H1 (cell line): ENCODE measurements at regions not wholly inside any gene's neighbourhood (a gene's known extent, or its start where the extent isn't known, plus 50 kb on each side); places are given as distances from the start of the nearest gene placed in this dataset.

ENCODE experiments used
- CTCF ChIA-PET: fragments of 300-600 bp; sonication (Branson Sonifier 250); formaldehyde crosslinking; loops from one replicate; lab custom pipeline; 2021; ENCODE audit not compliant: partially characterized antibody; lab: Charles Lee
- POLR2A ChIA-PET: fragments of 300-600 bp; sonication (Branson Sonifier 250); formaldehyde crosslinking; loops from one replicate; lab custom pipeline; 2021; ENCODE audit warnings: inconsistent platforms; ENCODE audit not compliant: partially characterized antibody; lab: Charles Lee
- DNase-seq, 2 experiments: peaks; one replicate each; pipeline versions ENCODE4 v3.0.0 to v3.0.0-alpha.2; 2010 to 2022; ENCODE audit warnings: low spot score in 2 of 2, low read depth in 1 of 2, mixed read lengths in 1 of 2
- FAIRE-seq: peaks from 2 replicates; lab custom pipeline; 2011; peaks lifted over from hg19 to GRCh38; lab: Jason Lieb, UNC
- H2AFZ ChIP-seq: 2 replicates; pipeline ENCODE4 v1.8.1; 2012; ENCODE audit warnings: low read length, inconsistent platforms
- H2AK5ac ChIP-seq: 2 replicates; pipeline ENCODE4 v1.6.1; 2013; ENCODE audit warnings: low read depth, low read length
- H2BK120ac ChIP-seq: replicated peaks from 2 replicates; pipeline ENCODE3; 2013; ENCODE audit warnings: low read depth, low read length, inconsistent platforms
- H2BK12ac ChIP-seq: 2 replicates; pipeline ENCODE4 v1.6.1; 2013; ENCODE audit warnings: low read depth, low read length
- H2BK15ac ChIP-seq: 2 replicates; pipeline ENCODE4 v1.6.1; 2013; ENCODE audit warnings: low read length
- H2BK20ac ChIP-seq: 2 replicates; pipeline ENCODE4 v1.6.1; 2013; ENCODE audit warnings: low read length
- H2BK5ac ChIP-seq: 2 replicates; pipeline ENCODE4 v1.6.1; 2013; ENCODE audit warnings: low read depth, low read length
- H3K14ac ChIP-seq: 2 replicates; pipeline ENCODE4 v1.6.1; 2013; ENCODE audit warnings: inconsistent platforms; ENCODE audit not compliant: insufficient read length
- H3K18ac ChIP-seq: 2 replicates; pipeline ENCODE4 v1.6.1; 2013; ENCODE audit warnings: low read length; ENCODE audit errors: extremely low read depth
- H3K23ac ChIP-seq: 2 replicates; pipeline ENCODE4 v1.6.1; 2013; ENCODE audit warnings: inconsistent platforms; ENCODE audit not compliant: insufficient read length
- H3K23me2 ChIP-seq: 2 replicates; pipeline ENCODE4 v1.6.1; 2013; ENCODE audit warnings: low read depth, low read length
- H3K27ac ChIP-seq: 2 replicates; pipeline ENCODE4 v1.6.1; 2011; ENCODE audit warnings: low read depth, low read length, inconsistent platforms
- H3K27me3 ChIP-seq, 4 experiments: replicated peaks in 1 of 4; 1 replicate in 1 of 4; 2 replicates in 3 of 4; pipeline versions ENCODE4 v1.6.1 to v1.8.1; 2011 to 2013; ENCODE audit warnings: low read length in 3 of 4, mild to moderate bottlenecking in 3 of 4, inconsistent platforms in 2 of 4, mixed read lengths in 2 of 4, moderate library complexity in 1 of 4; ENCODE audit not compliant: control insufficient read depth in 3 of 4, insufficient read depth in 3 of 4; ENCODE audit errors: extremely low read depth in 1 of 4
- H3K36me3 ChIP-seq, 4 experiments: 2 replicates each; pipeline versions ENCODE4 v1.6.1 to v1.8.1; 2011 to 2013; ENCODE audit warnings: mild to moderate bottlenecking in 4 of 4, low read length in 3 of 4, moderate library complexity in 2 of 4, control low read depth in 1 of 4, inconsistent platforms in 1 of 4; ENCODE audit not compliant: insufficient read depth in 4 of 4, control insufficient read depth in 2 of 4
- H3K4ac ChIP-seq: replicated peaks from 2 replicates; pipeline ENCODE3; 2013; ENCODE audit warnings: low read length, low read depth, mixed read lengths, inconsistent platforms; ENCODE audit not compliant: insufficient read length
- H3K4me1 ChIP-seq, 4 experiments: replicated peaks in 1 of 4; 1 replicate in 1 of 4; 2 replicates in 3 of 4; pipeline versions ENCODE4 v1.6.1 to v1.8.1; 2011 to 2013; ENCODE audit warnings: low read length in 3 of 4, inconsistent platforms in 2 of 4, mixed read lengths in 1 of 4; ENCODE audit not compliant: insufficient read depth in 4 of 4, control insufficient read depth in 3 of 4
- H3K4me2 ChIP-seq, 2 experiments: 2 replicates each; pipeline versions ENCODE4 v1.6.1 to v1.8.1; 2011 to 2013; ENCODE audit warnings: low read depth in 2 of 2, low read length in 2 of 2, control low read depth in 1 of 2, inconsistent platforms in 1 of 2, mild to moderate bottlenecking in 1 of 2; ENCODE audit not compliant: insufficient read depth in 1 of 2
- H3K4me3 ChIP-seq, 4 experiments: fragments of 200-600, 300-600 bp in 1 of 4; sonication (generic), shearing (Covaris generic), sonication (Bioruptor Twin) in 1 of 4; 2 replicates each; pipeline versions ENCODE4 v1.5.1 to v1.8.1; 2011 to 2016; ENCODE audit warnings: low read length in 4 of 4, low read depth in 3 of 4, control low read depth in 2 of 4, inconsistent platforms in 2 of 4, mild to moderate bottlenecking in 2 of 4, mixed read lengths in 1 of 4, moderate library complexity in 1 of 4; ENCODE audit not compliant: insufficient read depth in 2 of 4; ENCODE audit errors: extremely low read depth in 1 of 4
- H3K56ac ChIP-seq: replicated peaks from 2 replicates; pipeline ENCODE3; 2013; ENCODE audit warnings: low read depth, mild to moderate bottlenecking, mixed read lengths, low read length, inconsistent platforms; ENCODE audit not compliant: insufficient read length
- H3K79me1 ChIP-seq: 2 replicates; pipeline ENCODE4 v1.6.1; 2013; ENCODE audit warnings: low read depth, low read length, control low read depth
- H3K79me2 ChIP-seq, 2 experiments: 2 replicates each; pipeline versions ENCODE4 v1.6.1 to v1.8.1; 2012 to 2013; ENCODE audit warnings: low read length in 2 of 2, mild to moderate bottlenecking in 2 of 2, inconsistent platforms in 1 of 2; ENCODE audit not compliant: insufficient read depth in 2 of 2, control insufficient read depth in 1 of 2
- H3K9ac ChIP-seq, 4 experiments: replicated peaks in 1 of 4; 1 replicate in 1 of 4; 2 replicates in 3 of 4; pipeline versions ENCODE4 v1.6.1 to v1.8.1; 2011 to 2013; ENCODE audit warnings: low read depth in 3 of 4, low read length in 3 of 4, control low read depth in 2 of 4, mild to moderate bottlenecking in 2 of 4, moderate library complexity in 2 of 4, inconsistent platforms in 1 of 4; ENCODE audit errors: extremely low read depth in 1 of 4
- H3K9me3 ChIP-seq, 2 experiments: 2 replicates each; pipeline versions ENCODE4 v1.6.1 to v1.8.1; 2012 to 2013; ENCODE audit warnings: mild to moderate bottlenecking in 2 of 2, moderate library complexity in 2 of 2, control low read depth in 1 of 2, inconsistent platforms in 1 of 2, low read depth in 1 of 2, low read length in 1 of 2, mixed read lengths in 1 of 2; ENCODE audit not compliant: insufficient read depth in 2 of 2
- H4K20me1 ChIP-seq, 2 experiments: replicated peaks in 1 of 2; 2 replicates each; pipeline versions ENCODE3 to v1.8.1; 2011 to 2013; ENCODE audit warnings: inconsistent platforms in 2 of 2, low read length in 2 of 2, mild to moderate bottlenecking in 1 of 2; ENCODE audit not compliant: insufficient read depth in 2 of 2, control insufficient read depth in 1 of 2
- H4K5ac ChIP-seq: 2 replicates; pipeline ENCODE4 v1.6.1; 2013; ENCODE audit warnings: low read length, low read depth, mixed read lengths, inconsistent platforms; ENCODE audit not compliant: insufficient read length
- H4K8ac ChIP-seq: 2 replicates; pipeline ENCODE4 v1.8.0; 2013; ENCODE audit warnings: mild to moderate bottlenecking, moderate library complexity, low read length, inconsistent platforms; ENCODE audit not compliant: insufficient read depth; ENCODE audit errors: extremely low read depth
- H4K91ac ChIP-seq: replicated peaks from 2 replicates; pipeline ENCODE3; 2013; ENCODE audit warnings: low read length, mixed read lengths, inconsistent platforms; ENCODE audit not compliant: insufficient read length
- BACH1 ChIP-seq: IDR thresholded peaks from 2 replicates; pipeline ENCODE4 v1.6.1; 2012; ENCODE audit warnings: low read length, improper control_type of control experiment
- CBX8 ChIP-seq: fragments of 300-800, 300-1000 bp; sonication (generic); IDR thresholded peaks from 2 replicates; pipeline ENCODE4 v1.7.1; 2016; ENCODE audit warnings: low read depth, low read length, borderline replicate concordance
- CHD2 ChIP-seq: IDR thresholded peaks from 2 replicates; pipeline ENCODE4 v1.6.1; 2012; ENCODE audit warnings: low read length, improper control_type of control experiment
- CTBP2 ChIP-seq: IDR thresholded peaks from 2 replicates; pipeline ENCODE4 v1.7.0; 2011; ENCODE audit warnings: borderline replicate concordance, mild to moderate bottlenecking, moderate library complexity, mixed read lengths, low read length; ENCODE audit not compliant: insufficient read depth, insufficient read length
- EZH2 ChIP-seq: fragments of 200-600 bp; sonication (generic); IDR thresholded peaks from 2 replicates; pipeline ENCODE4 v1.7.1; 2012; ENCODE audit warnings: low read depth, mild to moderate bottlenecking, moderate library complexity, low read length, inconsistent platforms; ENCODE audit not compliant: severe bottlenecking
- GABPA ChIP-seq: IDR thresholded peaks from 2 replicates; pipeline ENCODE4 v1.6.1; 2011; ENCODE audit warnings: mild to moderate bottlenecking, low read length, moderate library complexity, borderline replicate concordance; ENCODE audit not compliant: insufficient read depth
- JUN ChIP-seq: IDR thresholded peaks from 2 replicates; pipeline ENCODE4 v1.6.1; 2011; ENCODE audit warnings: low read depth, mild to moderate bottlenecking, improper control_type of control experiment, low read length
- KDM4A ChIP-seq: IDR thresholded peaks from one replicate; pipeline ENCODE4 v1.7.1; 2012; ENCODE audit warnings: low read depth, mild to moderate bottlenecking, moderate library complexity, low read length, inconsistent platforms; ENCODE audit not compliant: severe bottlenecking
- POU5F1 ChIP-seq: IDR thresholded peaks from 2 replicates; pipeline ENCODE4 v1.6.1; 2011; ENCODE audit warnings: low read depth, mild to moderate bottlenecking, low read length, moderate library complexity
- SAP30 ChIP-seq: fragments of 300-600 bp; sonication (generic); IDR thresholded peaks from 2 replicates; pipeline ENCODE4 v1.7.1; 2012; ENCODE audit warnings: low read length, moderate library complexity, mild to moderate bottlenecking, inconsistent platforms; ENCODE audit not compliant: insufficient read depth, insufficient replicate concordance
- SP4 ChIP-seq: IDR thresholded peaks from 2 replicates; pipeline ENCODE4 v1.6.1; 2012; ENCODE audit warnings: low read length, inconsistent platforms
- TBP ChIP-seq: IDR thresholded peaks from 2 replicates; pipeline ENCODE4 v1.6.1; 2011; ENCODE audit warnings: low read depth, low read length, improper control_type of control experiment
- WGBS, 2 experiments: shearing (Covaris generic) in 1 of 2; methylation state at CpG; one replicate each; pipeline versions ENCODE4 v1.1.6 to v1.1.7; 2013 to 2015; ENCODE audit warnings: low lambda C conversion rate in 2 of 2, mixed read lengths in 2 of 2, inconsistent platforms in 1 of 2, low coverage in 1 of 2, missing lambda C conversion rate in 1 of 2; ENCODE audit not compliant: insufficient replicate concordance in 2 of 2, insufficient coverage in 1 of 2, insufficient read length in 1 of 2; ENCODE audit errors: extremely low coverage in 1 of 2, missing lambda C conversion rate in 1 of 2; 5-methylcytosine and 5-hydroxymethylcytosine counted together

GRCh38 chr2:40758401-40759155 is 306.7 kb upstream of the SLC8A1 start:
- H2BK12ac ChIP-seq: no peak overlapping the region
- H4K8ac ChIP-seq: no peak overlapping the region
- no peak overlapping the region for H3K4me2 ChIP-seq
- H2BK5ac ChIP-seq: no peak overlapping the region
- H3K23ac ChIP-seq: no peak overlapping the region
- H3K4ac ChIP-seq: no peak overlapping the region
- no peak overlapping the region for H2BK120ac ChIP-seq
- no peak overlapping the region for H3K4me3 ChIP-seq
- no peak overlapping the region for H3K14ac ChIP-seq
- no peaks in the 10 kb centered on the region for H3K79me2 ChIP-seq
- no peaks in the 10 kb centered on the region for H3K23me2 ChIP-seq
- no peak overlapping the region for H4K5ac ChIP-seq
- no peaks in the 10 kb centered on the region for H3K9me3 ChIP-seq
- no peak for TF ChIP-seq POU5F1
- TF ChIP-seq GABPA: no peak
- no peak for TF ChIP-seq TBP
- no peak for TF ChIP-seq CTBP2
- TF ChIP-seq CBX8: no peak
- TF ChIP-seq SP4: no peak
- TF ChIP-seq BACH1: no peak
- no peak for TF ChIP-seq CHD2
- TF ChIP-seq EZH2: no peak
- no peak for TF ChIP-seq KDM4A
- TF ChIP-seq JUN: no peak
- no peak for TF ChIP-seq SAP30
- H2BK20ac ChIP-seq: no peak overlapping the region
- no peak overlapping the region for H4K91ac ChIP-seq
- no peak overlapping the region for H2AK5ac ChIP-seq
- H3K56ac ChIP-seq: no peak overlapping the region
- no peak overlapping the region for H3K27ac ChIP-seq
- no peaks in the 10 kb centered on the region for H3K79me1 ChIP-seq
- H3K27me3 ChIP-seq: no peaks in the 10 kb centered on the region
- no peaks in the 10 kb centered on the region for H3K36me3 ChIP-seq
- FAIRE-seq (no peak), DNase-seq (no peak)
- no peak overlapping the region for H3K18ac ChIP-seq
- ChIA-PET POLR2A (no interaction called here), CTCF (interaction anchor here (0.8 to 2.2 kb wide), 5 partner anchors 10 to 269 kb away, joined by 3 to 7 read pairs (median 4); no protein-coding TSS in a partner anchor)
- H3K4me1 ChIP-seq: no peaks in the 10 kb centered on the region
- H2AFZ ChIP-seq: no peak overlapping the region
- no peaks in the 10 kb centered on the region for H4K20me1 ChIP-seq
- H2BK15ac ChIP-seq: no peak overlapping the region
- 97% methylated on average over 4 of the region's 4 CpGs; no CpG with 5 or more reads in 1 of the 2 experiments for whole genome bisulfite sequencing, 2 experiments
- H3K9ac ChIP-seq: no peak overlapping the region
